ENCODE measurements at regions not wholly inside any gene's neighbourhood (a gene's known extent, or its start where the extent isn't known, plus 50 kb on each side); places are given as distances from the start of the nearest gene placed in this dataset.

DNA sequence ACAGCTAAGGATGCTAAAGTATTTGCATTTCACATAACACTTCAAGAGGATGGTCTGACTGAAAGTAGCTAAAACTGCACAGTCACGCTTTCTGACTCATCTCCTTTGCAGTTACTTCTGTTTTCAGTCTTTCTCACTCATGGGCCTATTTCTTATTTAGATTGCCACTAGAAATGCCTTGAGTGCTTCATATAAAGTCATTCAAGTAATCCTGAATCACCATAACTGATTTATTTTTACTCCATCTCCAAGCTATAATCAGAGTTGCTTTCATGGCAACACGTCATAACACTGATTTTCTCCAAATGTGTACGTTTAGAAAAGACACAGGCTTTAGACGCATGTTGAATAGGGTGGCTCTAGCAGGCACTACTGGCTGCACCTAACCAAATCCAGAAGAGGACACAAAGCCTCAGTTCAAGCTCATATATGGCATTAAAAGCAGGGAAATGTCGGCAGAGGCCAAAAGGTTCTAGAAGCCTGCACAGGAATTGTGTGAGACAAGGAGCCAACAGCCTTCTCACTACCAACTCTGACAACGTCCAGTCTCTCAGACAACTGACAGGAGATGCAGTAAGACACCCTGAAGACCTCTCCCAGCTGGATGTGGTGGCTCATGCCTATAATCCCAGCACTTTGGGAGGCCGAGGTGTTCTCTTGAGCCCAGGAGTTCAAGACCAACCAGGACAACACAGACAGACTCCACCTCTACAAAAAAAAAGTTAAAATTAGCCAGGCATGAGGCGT, 64.1 kb upstream of the BEND6 start:
- TF ChIP-seq, protein P1, sequence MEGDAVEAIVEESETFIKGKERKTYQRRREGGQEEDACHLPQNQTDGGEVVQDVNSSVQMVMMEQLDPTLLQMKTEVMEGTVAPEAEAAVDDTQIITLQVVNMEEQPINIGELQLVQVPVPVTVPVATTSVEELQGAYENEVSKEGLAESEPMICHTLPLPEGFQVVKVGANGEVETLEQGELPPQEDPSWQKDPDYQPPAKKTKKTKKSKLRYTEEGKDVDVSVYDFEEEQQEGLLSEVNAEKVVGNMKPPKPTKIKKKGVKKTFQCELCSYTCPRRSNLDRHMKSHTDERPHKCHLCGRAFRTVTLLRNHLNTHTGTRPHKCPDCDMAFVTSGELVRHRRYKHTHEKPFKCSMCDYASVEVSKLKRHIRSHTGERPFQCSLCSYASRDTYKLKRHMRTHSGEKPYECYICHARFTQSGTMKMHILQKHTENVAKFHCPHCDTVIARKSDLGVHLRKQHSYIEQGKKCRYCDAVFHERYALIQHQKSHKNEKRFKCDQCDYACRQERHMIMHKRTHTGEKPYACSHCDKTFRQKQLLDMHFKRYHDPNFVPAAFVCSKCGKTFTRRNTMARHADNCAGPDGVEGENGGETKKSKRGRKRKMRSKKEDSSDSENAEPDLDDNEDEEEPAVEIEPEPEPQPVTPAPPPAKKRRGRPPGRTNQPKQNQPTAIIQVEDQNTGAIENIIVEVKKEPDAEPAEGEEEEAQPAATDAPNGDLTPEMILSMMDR (IDR thresholded peaks at IDR 0.05): no peak
- TF ChIP-seq POLR2A (IDR thresholded peaks at IDR 0.05): no peak
